ENCODE measurements at regions not wholly inside any gene's neighbourhood (a gene's known extent, or its start where the extent isn't known, plus 50 kb on each side); places are given as distances from the start of the nearest gene placed in this dataset.

DNA sequence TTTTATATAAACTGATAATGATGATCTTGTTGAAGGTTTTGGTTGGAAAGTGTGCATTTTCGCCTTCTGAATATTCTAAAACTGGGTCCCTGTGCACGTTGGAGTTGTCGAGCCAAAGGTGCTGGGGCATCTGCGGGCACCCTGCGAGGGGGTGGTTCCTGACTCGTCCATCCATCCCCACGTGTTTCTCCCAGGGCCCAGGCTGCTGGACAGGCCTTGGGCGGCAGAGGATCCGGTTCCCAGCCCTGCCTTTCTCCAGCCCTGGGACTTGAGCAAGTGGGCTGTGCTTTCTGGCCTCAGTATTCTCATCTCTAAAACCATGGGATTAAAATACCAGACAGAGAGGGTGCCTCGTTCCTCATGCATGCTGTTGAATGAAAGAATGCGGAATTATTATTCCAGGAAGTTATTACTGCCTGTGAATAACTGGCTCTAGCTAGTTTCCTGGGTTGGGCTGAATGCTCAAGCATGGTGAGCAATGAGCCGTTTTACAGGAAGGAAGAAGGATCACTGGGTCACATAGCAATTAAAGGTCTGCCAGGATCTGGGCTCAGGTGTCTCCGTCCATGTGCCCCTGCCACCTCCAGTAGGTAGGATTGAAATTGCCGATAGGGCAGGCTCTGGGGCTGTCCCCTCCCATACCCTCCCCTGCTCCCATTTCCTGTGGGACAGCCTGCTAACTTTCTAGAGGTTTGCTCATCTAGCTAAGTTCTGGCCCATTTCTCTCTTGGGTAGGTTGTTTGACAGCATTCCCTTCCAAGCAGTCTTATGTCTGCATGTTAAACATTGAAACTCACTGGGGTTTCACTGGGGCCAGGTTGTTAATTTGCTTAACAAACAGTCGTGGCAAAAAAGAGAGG, 77.2 kb upstream of the HS6ST1 start:
- Histone ChIP-seq H3K27ac (ENCODE audit: poor library complexity, severe bottlenecking) (no peak overlapping the region), H3K4me1 (ENCODE audit: insufficient read depth, poor library complexity, severe bottlenecking) (no peaks in the 10 kb centered on the region), H3K9me3 (ENCODE audit: severe bottlenecking) (no peaks in the 10 kb centered on the region), H3K36me3 (ENCODE audit: low read depth) (no peaks in the 10 kb centered on the region), H3K4me3 (ENCODE audit: severe bottlenecking) (no peak overlapping the region), H3K27me3 (ENCODE audit: insufficient read depth, poor library complexity, severe bottlenecking) (no peaks in the 10 kb centered on the region)
- TF ChIP-seq, protein P1, sequence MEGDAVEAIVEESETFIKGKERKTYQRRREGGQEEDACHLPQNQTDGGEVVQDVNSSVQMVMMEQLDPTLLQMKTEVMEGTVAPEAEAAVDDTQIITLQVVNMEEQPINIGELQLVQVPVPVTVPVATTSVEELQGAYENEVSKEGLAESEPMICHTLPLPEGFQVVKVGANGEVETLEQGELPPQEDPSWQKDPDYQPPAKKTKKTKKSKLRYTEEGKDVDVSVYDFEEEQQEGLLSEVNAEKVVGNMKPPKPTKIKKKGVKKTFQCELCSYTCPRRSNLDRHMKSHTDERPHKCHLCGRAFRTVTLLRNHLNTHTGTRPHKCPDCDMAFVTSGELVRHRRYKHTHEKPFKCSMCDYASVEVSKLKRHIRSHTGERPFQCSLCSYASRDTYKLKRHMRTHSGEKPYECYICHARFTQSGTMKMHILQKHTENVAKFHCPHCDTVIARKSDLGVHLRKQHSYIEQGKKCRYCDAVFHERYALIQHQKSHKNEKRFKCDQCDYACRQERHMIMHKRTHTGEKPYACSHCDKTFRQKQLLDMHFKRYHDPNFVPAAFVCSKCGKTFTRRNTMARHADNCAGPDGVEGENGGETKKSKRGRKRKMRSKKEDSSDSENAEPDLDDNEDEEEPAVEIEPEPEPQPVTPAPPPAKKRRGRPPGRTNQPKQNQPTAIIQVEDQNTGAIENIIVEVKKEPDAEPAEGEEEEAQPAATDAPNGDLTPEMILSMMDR (IDR thresholded peaks at IDR 0.05; ENCODE audit: poor library complexity, severe bottlenecking), result no peak
- peak; percentile 29 for DNase-seq (ENCODE audit: low spot score)
- ATAC-seq (ENCODE audit: low read depth), result 0 out of 3 replicates have a peak, but pooled peaks have one; percentile 23

DNA sequence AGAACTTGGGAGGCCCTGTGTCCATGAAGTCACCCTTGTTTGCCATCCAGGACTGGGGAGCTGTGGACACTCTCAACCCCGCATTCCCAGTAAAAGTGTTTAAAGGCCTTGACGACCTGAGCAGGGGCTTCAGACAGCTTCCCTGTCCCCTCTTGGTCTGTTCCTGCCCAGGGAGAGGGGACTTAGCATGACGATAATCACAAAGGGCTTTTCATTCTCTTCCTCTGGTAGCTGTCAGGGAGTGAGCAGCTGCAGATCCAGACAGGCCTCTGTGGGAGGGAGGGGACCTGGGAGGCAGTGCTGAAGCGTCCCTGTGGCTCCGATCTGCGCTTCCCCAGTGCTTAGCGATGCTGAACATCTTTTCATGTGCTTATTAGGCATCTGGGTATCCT, 77.8 kb upstream of the HS6ST1 start:
- TF ChIP-seq, protein P1 (IDR thresholded peaks at IDR 0.05; ENCODE audit: poor library complexity, severe bottlenecking), result no peak
- Histone ChIP-seq H3K4me3 (ENCODE audit: severe bottlenecking) (no peak overlapping the region), H3K9me3 (ENCODE audit: severe bottlenecking) (no peaks in the 10 kb centered on the region), H3K27me3 (ENCODE audit: insufficient read depth, poor library complexity, severe bottlenecking) (no peaks in the 10 kb centered on the region), H3K27ac (ENCODE audit: poor library complexity, severe bottlenecking) (no peak overlapping the region), H3K4me1 (ENCODE audit: insufficient read depth, poor library complexity, severe bottlenecking) (no peaks in the 10 kb centered on the region), H3K36me3 (ENCODE audit: low read depth) (no peaks in the 10 kb centered on the region)
- DNase-seq (ENCODE audit: low spot score) (no peak), ATAC-seq (ENCODE audit: low read depth) (no peak)

DNA sequence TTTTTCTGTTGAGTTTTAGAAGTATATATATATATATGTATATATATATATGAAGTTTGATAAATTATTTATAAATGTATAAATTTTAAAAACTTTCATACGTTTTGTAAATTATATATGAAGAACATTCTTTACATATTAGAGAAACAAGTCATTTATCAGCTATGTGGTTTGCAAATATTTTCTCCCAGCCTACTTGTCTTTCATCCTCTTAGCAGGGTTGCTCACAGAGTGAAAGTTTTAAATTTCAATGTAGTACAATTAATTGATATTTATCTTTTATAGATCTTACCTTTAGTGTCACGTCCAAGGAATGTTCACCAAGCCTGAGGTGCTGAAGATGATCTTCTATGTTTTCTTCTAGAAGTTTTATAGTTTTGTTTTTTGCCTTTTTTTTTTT, 78.3 kb upstream of the HS6ST1 start:
- no peak for DNase-seq (ENCODE audit: low spot score)
- Histone ChIP-seq H3K9me3 (ENCODE audit: severe bottlenecking) (no peaks in the 10 kb centered on the region), H3K27me3 (ENCODE audit: insufficient read depth, poor library complexity, severe bottlenecking) (no peaks in the 10 kb centered on the region), H3K4me3 (ENCODE audit: severe bottlenecking) (no peak overlapping the region), H3K27ac (ENCODE audit: poor library complexity, severe bottlenecking) (no peak overlapping the region), H3K4me1 (ENCODE audit: insufficient read depth, poor library complexity, severe bottlenecking) (no peaks in the 10 kb centered on the region), H3K36me3 (ENCODE audit: low read depth) (no peaks in the 10 kb centered on the region)
- ATAC-seq (ENCODE audit: low read depth), result no peak
- TF ChIP-seq, protein P1 (IDR thresholded peaks at IDR 0.05; ENCODE audit: poor library complexity, severe bottlenecking), result no peak

DNA sequence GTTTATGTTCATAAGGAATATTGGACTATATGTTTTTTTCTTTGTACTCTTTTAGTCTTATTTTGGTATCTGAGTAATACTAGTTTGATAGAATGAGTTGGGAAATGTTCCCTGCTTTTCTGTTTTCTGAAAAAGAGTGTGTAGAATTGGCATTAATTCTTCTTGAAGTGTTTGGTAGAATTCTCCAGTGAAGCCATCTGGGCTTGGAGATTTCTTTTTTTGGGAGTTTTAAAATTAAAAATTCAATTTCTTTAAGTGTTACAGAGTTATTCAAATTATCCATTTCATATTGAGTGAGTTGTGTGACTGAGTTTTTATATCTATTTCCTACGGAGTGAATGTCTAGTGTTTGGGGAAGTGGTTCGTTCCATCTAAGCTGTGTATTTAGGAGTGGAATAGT, 80.6 kb upstream of the HS6ST1 start:
- Histone ChIP-seq H3K9me3 (ENCODE audit: severe bottlenecking) (no peaks in the 10 kb centered on the region), H3K36me3 (ENCODE audit: low read depth) (no peaks in the 10 kb centered on the region), H3K27me3 (ENCODE audit: insufficient read depth, poor library complexity, severe bottlenecking) (no peaks in the 10 kb centered on the region), H3K4me3 (ENCODE audit: severe bottlenecking) (no peak overlapping the region), H3K4me1 (ENCODE audit: insufficient read depth, poor library complexity, severe bottlenecking) (no peaks in the 10 kb centered on the region), H3K27ac (ENCODE audit: poor library complexity, severe bottlenecking) (no peak overlapping the region)
- TF ChIP-seq, protein P1 (IDR thresholded peaks at IDR 0.05; ENCODE audit: poor library complexity, severe bottlenecking), result no peak
- DNase-seq (ENCODE audit: low spot score), result no peak
- ATAC-seq (ENCODE audit: low read depth), result no peak

DNA sequence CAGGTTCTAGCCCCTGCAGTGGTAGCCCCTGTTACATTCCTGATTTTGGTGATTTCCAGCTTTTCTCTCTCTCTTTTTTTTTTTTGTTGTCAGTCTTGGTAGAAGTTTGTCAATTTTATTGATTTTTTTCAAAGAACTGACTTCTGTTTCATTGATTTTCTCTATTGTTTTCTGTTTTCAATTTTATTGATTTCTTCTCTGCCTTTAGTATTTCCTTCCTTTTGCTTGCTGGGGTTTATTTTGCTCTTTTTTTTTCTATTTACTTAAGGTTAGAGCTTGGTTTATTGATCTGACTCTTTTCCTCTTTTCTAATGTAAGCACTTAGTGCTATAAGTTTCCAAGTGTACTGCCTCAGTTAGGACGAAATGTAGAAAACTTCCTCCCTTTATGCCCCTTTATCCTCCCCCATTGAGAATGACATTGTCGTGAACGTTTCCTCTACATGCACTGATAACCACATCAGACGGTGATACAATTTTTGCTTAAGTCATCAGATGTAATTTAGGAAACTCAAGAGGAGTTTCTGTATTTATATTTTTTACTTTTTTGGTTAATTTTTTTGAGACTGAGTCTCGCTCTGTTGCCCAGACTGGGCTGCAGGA, 81.1 kb upstream of the HS6ST1 start:
- TF ChIP-seq, protein P1 (IDR thresholded peaks at IDR 0.05; ENCODE audit: poor library complexity, severe bottlenecking), result no peak
- Histone ChIP-seq H3K9me3 (ENCODE audit: severe bottlenecking) (no peaks in the 10 kb centered on the region), H3K27me3 (ENCODE audit: insufficient read depth, poor library complexity, severe bottlenecking) (no peaks in the 10 kb centered on the region), H3K4me3 (ENCODE audit: severe bottlenecking) (no peak overlapping the region), H3K27ac (ENCODE audit: poor library complexity, severe bottlenecking) (no peak overlapping the region), H3K4me1 (ENCODE audit: insufficient read depth, poor library complexity, severe bottlenecking) (no peaks in the 10 kb centered on the region), H3K36me3 (ENCODE audit: low read depth) (no peaks in the 10 kb centered on the region)
- ATAC-seq (ENCODE audit: low read depth) (no peak), DNase-seq (ENCODE audit: low spot score) (no peak)
